Type B pancreatic cell (in vitro differentiated cells): ENCODE measurements at regions not wholly inside any gene's neighbourhood (a gene's known extent, or its start where the extent isn't known, plus 50 kb on each side); places are given as distances from the start of the nearest gene placed in this dataset.

ENCODE experiments used
- DNase-seq: peaks from one replicate; pipeline ENCODE4 v3.0.0; 2021; ENCODE audit warnings: mixed read lengths; ENCODE audit not compliant: unreplicated experiment; ENCODE audit errors: extremely low spot score
- H3K27ac Mint-ChIP-seq: 2 replicates; pipeline ENCODE4 v1.8.0; 2021; ENCODE audit warnings: mild to moderate bottlenecking, mixed read lengths
- H3K27me3 Mint-ChIP-seq: 2 replicates; pipeline ENCODE4 v1.8.0; 2021; ENCODE audit warnings: mixed read lengths
- H3K36me3 Mint-ChIP-seq: 2 replicates; pipeline ENCODE4 v1.8.0; 2021; ENCODE audit warnings: mixed read lengths
- H3K4me1 Mint-ChIP-seq: one replicate; pipeline ENCODE4 v1.8.0; 2021; ENCODE audit warnings: mixed read lengths; ENCODE audit not compliant: unreplicated experiment
- H3K4me3 Mint-ChIP-seq: 2 replicates; pipeline ENCODE4 v1.8.0; 2021; ENCODE audit warnings: mild to moderate bottlenecking, mixed read lengths
- H3K9me3 Mint-ChIP-seq: 2 replicates; pipeline ENCODE4 v1.8.0; 2021; ENCODE audit warnings: mixed read lengths
- CTCF ChIP-seq: fragments of 200-600 bp; sonication (generic); conservative IDR thresholded peaks from 2 replicates; pipeline ENCODE4 v1.5.0; 2021; ENCODE audit warnings: antibody characterized with exemption, mild to moderate bottlenecking

GRCh38 chr5:141781910-141782309 is 96.3 kb downstream of the PCDH1 start:
- no peak for DNase-seq
- H3K4me3 Mint-ChIP-seq: no peak overlapping the region
- peaks cover 4% of the 10 kb centered on the region for H3K27me3 Mint-ChIP-seq
- no peaks in the 10 kb centered on the region for H3K36me3 Mint-ChIP-seq
- no peak overlapping the region for H3K27ac Mint-ChIP-seq
- no peak for TF ChIP-seq CTCF
- H3K4me1 Mint-ChIP-seq: peaks cover 44% of the 10 kb centered on the region
- no peaks in the 10 kb centered on the region for H3K9me3 Mint-ChIP-seq

- Mint-ChIP-seq H3K4me3 (no peak overlapping the region), H3K9me3 (no peaks in the 10 kb centered on the region), H3K36me3 (no peaks in the 10 kb centered on the region), H3K27ac (no peak overlapping the region), H3K27me3 (peaks cover 4% of the 10 kb centered on the region), H3K4me1 (peaks cover 44% of the 10 kb centered on the region)
- DNase-seq: no peak
- no peak for TF ChIP-seq CTCF
Observed at GRCh38 chr5:141780952-141781781, 97.0 kb downstream of the PCDH1 start.

GRCh38 chr5:141780240-141780951 is 97.8 kb downstream of the PCDH1 start:
- Mint-ChIP-seq H3K4me3 (no peak overlapping the region), H3K27me3 (peaks cover 4% of the 10 kb centered on the region), H3K36me3 (no peaks in the 10 kb centered on the region), H3K4me1 (peaks cover 44% of the 10 kb centered on the region), H3K9me3 (no peaks in the 10 kb centered on the region), H3K27ac (no peak overlapping the region)
- TF ChIP-seq CTCF: no peak
- DNase-seq: no peak

- DNase-seq: no peak
- Mint-ChIP-seq H3K9me3 (no peaks in the 10 kb centered on the region), H3K27me3 (peaks cover 4% of the 10 kb centered on the region), H3K36me3 (no peaks in the 10 kb centered on the region), H3K4me3 (no peak overlapping the region), H3K27ac (no peak overlapping the region), H3K4me1 (peaks cover 42% of the 10 kb centered on the region)
- TF ChIP-seq CTCF: no peak
Observed at GRCh38 chr5:141779503-141779973, 97.5 kb upstream of the ARAP3 start.

- Mint-ChIP-seq H3K9me3 (no peaks in the 10 kb centered on the region), H3K4me1 (peaks cover 35% of the 10 kb centered on the region), H3K4me3 (peak overlapping the region; percentile 32), H3K36me3 (no peaks in the 10 kb centered on the region), H3K27ac (peak overlapping the region; percentile 24), H3K27me3 (peaks cover 4% of the 10 kb centered on the region)
- no peak for DNase-seq
- no peak for TF ChIP-seq CTCF
Observed at GRCh38 chr5:141778683-141779082, 96.7 kb upstream of the ARAP3 start.
